Brain pericyte (primary cell): ENCODE measurements at regions not wholly inside any gene's neighbourhood (a gene's known extent, or its start where the extent isn't known, plus 50 kb on each side); places are given as distances from the start of the nearest gene placed in this dataset.
"Not testable (repeated sequence)": the region's sequence is repeated elsewhere in the genome, so short reads cannot be mapped to it uniquely, and the experiment has no call there.

Experiments used
- DNase-seq: peaks from one replicate; pipeline ENCODE4 v3.0.0-alpha.2; 2012; ENCODE audit warnings: low read depth, low spot score

GRCh38 chr1:193421487-193421886, 235.1 kb upstream of the B3GALT2 start:
- DNase-seq, result no peak

- no peak for DNase-seq
Measured at GRCh38 chr1:193419295-193419694, 232.9 kb upstream of the B3GALT2 start.

GRCh38 chr1:193418745-193419058, 232.3 kb upstream of the B3GALT2 start:
- DNase-seq, result no peak

- DNase-seq, result no peak
Measured at GRCh38 chr1:193417945-193418744, 231.7 kb upstream of the B3GALT2 start.

GRCh38 chr1:193417403-193417802, 231.0 kb upstream of the B3GALT2 start:
- DNase-seq, result no peak

GRCh38 chr1:193416226-193417024, 230.0 kb upstream of the B3GALT2 start:
- DNase-seq, result no peak

- no peak for DNase-seq
Measured at GRCh38 chr1:193415256-193415655, 228.8 kb upstream of the B3GALT2 start.

- no peak for DNase-seq
Measured at GRCh38 chr1:193413376-193413775, 227.0 kb upstream of the B3GALT2 start.

- DNase-seq, result no peak
Measured at GRCh38 chr1:193412748-193413147, 226.3 kb upstream of the B3GALT2 start.

GRCh38 chr1:193411714-193412113, 225.3 kb upstream of the B3GALT2 start:
- DNase-seq, result no peak

GRCh38 chr1:193411215-193411614, 224.8 kb upstream of the B3GALT2 start:
- DNase-seq, result no peak

- no peak for DNase-seq
Measured at GRCh38 chr1:193408782-193409293, 222.4 kb upstream of the B3GALT2 start.

- DNase-seq, result no peak
Measured at GRCh38 chr1:193406901-193407300, 220.5 kb upstream of the B3GALT2 start.

GRCh38 chr1:193404236-193404635, 217.8 kb upstream of the B3GALT2 start:
- DNase-seq, result no peak

GRCh38 chr1:193402977-193403376, 216.6 kb upstream of the B3GALT2 start:
- DNase-seq, result no peak

GRCh38 chr1:193402037-193402436, 215.6 kb upstream of the B3GALT2 start:
- no peak for DNase-seq

- DNase-seq, result no peak
Measured at GRCh38 chr1:193394336-193394735, 207.9 kb upstream of the B3GALT2 start.

GRCh38 chr1:193392686-193393085, 206.3 kb upstream of the B3GALT2 start:
- DNase-seq, result no peak

- no peak for DNase-seq
Measured at GRCh38 chr1:193388683-193389082, 202.3 kb upstream of the B3GALT2 start.

GRCh38 chr1:193388165-193388564, 201.8 kb upstream of the B3GALT2 start:
- no peak for DNase-seq

- no peak for DNase-seq
Measured at GRCh38 chr1:193387406-193387805, 201.0 kb upstream of the B3GALT2 start.

- DNase-seq, result not testable (repeated sequence)
Measured at GRCh38 chr1:193378451-193378850, 192.0 kb upstream of the B3GALT2 start.

- no peak for DNase-seq
Measured at GRCh38 chr1:193377472-193377871, 191.1 kb upstream of the B3GALT2 start.
